Activated CD4-positive, CD25-positive, alpha-beta regulatory T cell treated with anti-CD3 and anti-CD28 coated beads, Interleukin-2, amount 50 U/mL, for 24 hours (primary cell): ENCODE measurements at regions not wholly inside any gene's neighbourhood (a gene's known extent, or its start where the extent isn't known, plus 50 kb on each side); places are given as distances from the start of the nearest gene placed in this dataset.
"Not testable (repeated sequence)": the region's sequence is repeated elsewhere in the genome, so short reads cannot be mapped to it uniquely, and the experiment has no call there.

ENCODE experiments used
- ATAC-seq, 2 donors: fragments of 150-1000 bp; cut with Tn5 transposase; one replicate each; pipeline ENCODE4 v1.10.0; 2021; ENCODE audit warnings: mild to moderate bottlenecking in 1 of 2, moderate library complexity in 1 of 2

DNA sequence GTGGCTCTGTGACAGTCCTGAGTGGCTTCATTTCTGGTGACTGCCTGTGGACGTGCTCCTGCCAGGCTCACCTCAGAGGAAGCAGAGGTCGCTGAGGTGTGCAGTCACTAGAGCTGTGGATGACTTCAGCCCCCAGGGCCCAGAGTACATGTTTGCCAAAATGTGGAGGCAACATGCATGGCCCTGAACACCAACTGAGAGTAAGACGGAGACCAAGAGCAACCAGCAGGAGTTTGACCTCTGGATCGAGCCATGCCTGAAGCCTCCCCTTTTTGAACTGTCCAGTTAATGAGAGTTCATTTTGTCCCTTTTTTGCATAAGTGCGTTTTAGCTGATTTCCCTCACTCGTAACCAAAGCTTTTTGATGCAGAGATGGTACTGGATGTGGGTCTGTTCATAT, 184.9 kb downstream of the RTP5 start:
- ATAC-seq: no peak

DNA sequence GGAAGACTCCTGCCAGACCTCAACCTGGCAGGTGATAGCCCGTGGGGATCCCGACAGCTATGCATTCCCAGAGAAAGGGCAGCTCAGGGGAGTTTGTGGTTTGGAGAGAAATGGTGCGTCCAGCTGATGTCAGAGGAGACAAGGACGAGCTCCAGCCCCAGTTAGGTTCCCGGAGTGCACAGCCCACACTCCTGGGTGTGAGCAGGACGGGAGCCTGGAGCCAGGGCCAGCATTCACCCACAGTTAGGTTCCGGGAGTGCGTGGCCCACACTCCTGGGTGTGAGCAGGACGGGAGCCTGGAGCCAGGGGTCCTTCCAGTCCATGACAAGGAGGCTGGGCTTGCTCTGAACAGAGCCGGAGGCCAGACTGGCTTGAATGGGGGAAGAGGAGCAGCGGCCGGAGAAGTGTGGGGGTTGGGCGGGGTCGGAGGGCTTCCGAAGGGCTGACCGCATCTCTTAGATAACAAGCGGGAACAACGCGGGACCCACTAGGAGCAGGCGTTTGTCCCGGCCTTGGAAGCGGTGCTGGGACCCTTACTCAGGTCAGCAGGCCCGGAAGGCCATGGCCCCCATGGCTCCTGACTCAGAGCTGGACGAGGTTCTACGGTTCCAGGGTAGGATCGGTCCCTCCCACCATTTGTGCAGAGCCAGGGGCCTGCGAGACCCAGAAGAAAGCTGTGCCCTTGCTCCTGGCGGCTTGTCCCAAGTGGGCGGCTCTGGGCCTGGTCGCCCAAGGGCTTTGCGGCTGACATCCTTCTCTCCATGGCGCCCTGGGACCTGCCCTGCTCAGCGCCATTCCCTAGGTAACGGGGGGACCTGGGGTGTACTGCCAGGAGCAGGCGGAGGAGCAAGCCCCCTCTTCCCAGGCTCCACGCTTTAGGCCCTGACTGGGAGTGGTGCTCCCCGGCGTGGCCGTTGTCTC, 185.6 kb downstream of the RTP5 start:
- no peak for ATAC-seq

GRCh38 chr2:242056026-242056425, 186.5 kb downstream of the RTP5 start:
- no peak for ATAC-seq

DNA sequence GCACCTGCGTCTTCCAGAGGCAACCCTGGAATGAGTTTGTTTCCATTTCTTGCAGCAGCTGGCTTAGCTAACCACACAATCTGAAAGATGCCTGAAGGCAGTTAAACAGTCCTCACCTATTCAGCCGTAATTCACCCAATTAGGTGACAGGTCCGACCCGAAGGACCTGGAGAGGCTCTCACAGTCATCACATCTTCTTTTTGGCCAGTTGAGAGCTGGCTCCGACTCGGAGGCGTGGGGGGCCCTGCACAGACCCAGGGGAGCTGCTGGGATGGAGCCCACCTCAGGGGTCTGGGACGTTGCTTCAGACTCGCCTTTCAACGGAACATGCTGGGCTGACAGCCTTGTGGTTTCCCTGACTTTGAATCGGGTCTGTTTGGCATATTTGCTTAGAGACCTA, 187.3 kb downstream of the RTP5 start:
- no peak for ATAC-seq

- no peak for ATAC-seq
Measured at GRCh38 chr2:242057379-242058040, 188.0 kb downstream of the RTP5 start.

GRCh38 chr2:242058116-242058680, 188.7 kb downstream of the RTP5 start:
- no peak for ATAC-seq

GRCh38 chr2:242059566-242059965, 190.0 kb downstream of the RTP5 start:
- no peak for ATAC-seq

DNA sequence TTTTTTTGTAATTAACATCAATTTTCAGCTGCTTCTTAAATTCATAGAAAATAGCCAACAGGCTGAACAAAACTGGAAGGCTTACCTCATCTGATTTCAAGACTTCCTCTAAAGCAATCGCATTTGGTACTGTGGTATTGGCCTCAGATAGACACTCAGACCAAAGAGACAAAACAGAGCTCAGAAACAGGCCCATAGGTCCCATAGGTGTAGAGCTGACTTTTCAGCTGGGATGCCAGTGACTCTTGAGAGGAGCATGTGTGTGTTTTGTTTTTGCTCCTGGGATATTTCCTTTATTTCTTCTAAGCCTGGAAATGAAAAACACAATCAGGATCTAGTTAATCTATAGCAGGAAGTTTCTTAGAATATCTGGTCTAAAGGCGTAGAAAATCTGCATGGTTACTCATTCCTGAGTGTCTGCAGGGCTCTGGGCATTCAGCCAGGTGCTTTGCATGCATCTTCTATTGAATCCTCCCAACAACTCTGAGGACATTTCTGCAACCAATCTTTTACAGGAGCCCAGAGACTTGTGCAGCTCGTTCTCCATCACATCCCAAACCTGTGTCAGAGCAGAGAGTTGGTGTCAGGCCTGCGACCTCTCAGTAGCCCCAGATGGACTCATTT, 190.8 kb downstream of the RTP5 start:
- ATAC-seq: no peak

- not testable (repeated sequence) for ATAC-seq
Measured at GRCh38 chr2:242061930-242062329, 192.4 kb downstream of the RTP5 start.

- no peak for ATAC-seq
Measured at GRCh38 chr2:242063436-242063835, 193.9 kb downstream of the RTP5 start.

DNA sequence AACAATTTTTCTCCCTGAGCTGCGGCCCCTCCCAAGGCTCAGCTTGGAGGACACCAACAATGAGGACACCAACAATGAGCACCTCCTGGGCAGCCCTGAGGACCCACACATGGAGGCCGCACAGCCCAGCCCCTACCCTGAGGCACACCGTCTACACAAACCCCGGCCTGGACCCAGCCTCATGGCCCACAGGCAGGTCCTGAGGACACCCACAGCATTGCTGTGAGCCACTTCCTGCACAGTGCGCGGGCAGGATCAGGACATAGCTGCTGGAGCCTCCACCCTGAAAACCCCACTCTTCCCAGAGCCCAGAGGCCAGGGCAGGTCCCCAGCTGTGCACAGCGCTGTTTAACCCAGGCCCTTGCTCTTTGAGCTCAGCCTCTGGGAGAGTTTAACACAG, 194.3 kb downstream of the RTP5 start:
- ATAC-seq: no peak

DNA sequence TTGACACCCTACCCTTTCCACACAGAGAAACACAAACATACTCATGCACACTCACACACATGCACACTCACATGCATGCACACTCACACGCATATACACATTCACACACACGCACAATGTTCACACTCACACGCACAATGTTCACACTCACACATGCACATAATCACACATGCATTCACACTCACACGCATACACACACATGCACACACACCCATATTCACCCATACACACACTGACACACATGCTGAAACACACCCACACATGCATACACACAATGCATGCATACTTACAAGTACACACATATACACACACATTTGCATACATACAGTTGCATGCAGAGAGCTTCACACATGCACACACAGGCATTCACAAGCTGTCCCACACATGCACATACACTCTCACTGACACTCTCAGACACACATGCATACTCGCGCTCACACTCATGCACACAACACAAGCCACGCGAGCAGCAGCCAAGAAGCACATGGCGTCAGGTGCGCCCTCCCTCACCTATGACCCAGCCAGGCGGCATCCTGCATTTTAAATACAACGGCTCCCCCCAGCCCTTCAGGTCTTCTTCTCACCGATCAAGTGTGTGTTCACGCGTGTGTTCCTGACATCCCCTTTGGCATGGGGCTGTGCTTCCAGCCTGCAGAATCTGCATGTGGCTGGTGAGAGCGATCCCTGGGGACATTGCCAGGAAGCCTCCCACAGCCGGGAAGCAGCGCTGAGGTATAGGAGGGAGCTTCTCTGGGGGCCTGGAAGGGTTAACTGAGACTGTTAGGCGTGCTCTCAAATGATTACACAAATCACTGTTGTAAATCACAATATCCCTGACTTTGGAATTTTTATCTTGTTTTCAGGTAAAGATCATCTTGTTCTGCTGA, 195.1 kb downstream of the RTP5 start:
- ATAC-seq: no peak

- no peak for ATAC-seq
Measured at GRCh38 chr2:242065426-242065825, 195.9 kb downstream of the RTP5 start.

DNA sequence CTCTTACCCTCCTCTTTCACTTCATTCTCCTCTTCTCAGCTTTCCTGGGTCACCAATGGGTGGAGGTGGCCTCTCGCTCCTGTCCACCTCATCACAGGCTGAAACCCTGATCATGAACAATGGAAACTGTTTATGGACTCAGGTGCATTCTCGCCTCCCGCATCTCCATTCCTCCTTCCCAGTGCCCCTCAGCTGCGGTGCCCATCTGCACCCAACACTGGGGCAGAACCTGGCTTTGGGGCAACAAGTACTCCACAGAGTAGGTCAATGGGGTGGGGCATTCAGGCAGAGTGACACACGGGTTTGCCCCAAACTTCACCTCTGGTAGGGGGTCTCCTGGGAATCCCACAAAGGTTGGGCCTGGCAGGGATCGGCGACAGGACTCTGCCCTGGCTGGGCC, 199.5 kb downstream of the RTP5 start:
- ATAC-seq: no peak

GRCh38 chr2:242069938-242070395, 200.4 kb downstream of the RTP5 start:
- not testable (repeated sequence) for ATAC-seq

GRCh38 chr2:242070726-242071125, 201.2 kb downstream of the RTP5 start:
- ATAC-seq: not testable (repeated sequence)

DNA sequence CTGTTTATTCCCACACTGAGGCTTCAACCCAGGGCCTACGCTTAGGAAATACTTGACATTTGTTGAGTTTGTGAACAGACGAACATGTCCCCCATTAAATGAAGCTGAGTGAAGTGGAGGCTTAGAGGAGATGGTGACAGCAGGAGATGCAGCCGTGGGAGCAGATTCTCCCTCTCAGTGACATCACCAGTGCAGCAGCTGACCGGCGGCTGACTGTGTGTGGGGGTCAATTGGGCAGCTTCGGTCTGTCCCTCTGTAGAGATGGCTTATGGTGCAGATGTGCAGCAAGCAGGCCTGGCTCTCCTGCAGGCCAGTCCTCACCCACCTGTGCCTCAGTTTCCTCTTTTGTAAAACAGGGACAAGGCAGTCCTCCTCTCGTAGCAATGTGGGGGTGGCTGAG, 201.8 kb downstream of the RTP5 start:
- ATAC-seq: not testable (repeated sequence)

DNA sequence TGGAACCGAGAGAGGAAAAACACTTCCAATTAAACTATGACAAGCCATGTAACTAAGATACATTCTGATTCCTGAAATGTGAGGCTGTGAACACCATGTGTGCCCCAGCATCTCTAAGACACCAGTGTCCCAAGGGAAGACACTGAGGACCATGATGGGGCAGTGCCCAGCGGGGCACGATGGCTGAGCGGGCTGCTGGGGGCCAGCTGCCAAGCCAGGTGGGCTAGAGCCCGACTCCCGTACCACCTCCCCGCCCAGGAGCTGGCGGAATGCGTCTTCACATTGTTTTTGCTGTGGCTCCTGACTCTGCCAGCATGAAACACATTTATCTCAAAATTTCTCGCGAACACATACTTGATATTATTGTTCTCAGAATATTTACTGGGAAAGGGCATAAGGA, 202.4 kb downstream of the RTP5 start:
- not testable (repeated sequence) for ATAC-seq

DNA sequence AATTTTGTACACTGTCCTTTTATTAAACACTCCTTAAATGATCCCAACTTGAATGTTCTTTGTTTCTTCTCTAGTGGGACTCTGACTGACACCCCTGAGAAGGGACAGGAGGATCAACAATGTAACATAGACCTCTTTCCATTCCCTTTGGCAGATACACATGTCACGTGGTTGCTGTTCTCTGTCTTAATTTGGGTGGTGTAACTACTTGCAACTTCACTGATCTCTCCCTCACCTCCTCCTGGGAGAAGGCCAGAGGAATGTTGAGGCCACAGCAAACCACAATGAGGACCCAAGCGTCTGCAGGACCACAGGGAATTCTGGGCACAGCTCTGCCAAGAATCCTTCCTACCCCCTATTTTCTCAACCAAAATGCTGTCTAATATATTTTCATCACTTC, 205.6 kb downstream of the RTP5 start:
- ATAC-seq: no peak

DNA sequence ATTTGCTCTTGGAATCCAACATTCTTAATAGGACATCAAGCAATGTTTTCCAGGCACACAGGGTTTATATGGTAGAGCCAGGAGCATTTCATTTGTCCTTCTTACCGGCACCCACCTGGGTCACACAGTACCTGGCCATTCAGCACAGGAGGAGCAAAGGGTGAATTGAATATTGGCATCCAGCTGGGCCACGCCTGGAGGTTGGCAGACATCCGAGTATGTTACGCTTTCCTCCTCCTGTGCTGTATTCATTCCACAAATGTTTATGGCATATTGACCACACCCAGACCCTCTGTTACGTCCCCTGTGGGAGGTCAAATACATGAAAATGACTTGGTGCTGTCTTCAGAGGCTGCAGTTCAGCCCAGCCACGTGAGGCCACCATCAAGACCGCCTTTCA, 206.2 kb downstream of the RTP5 start:
- ATAC-seq: no peak

GRCh38 chr2:242076184-242076583, 206.7 kb downstream of the RTP5 start:
- ATAC-seq: not testable (repeated sequence)

DNA sequence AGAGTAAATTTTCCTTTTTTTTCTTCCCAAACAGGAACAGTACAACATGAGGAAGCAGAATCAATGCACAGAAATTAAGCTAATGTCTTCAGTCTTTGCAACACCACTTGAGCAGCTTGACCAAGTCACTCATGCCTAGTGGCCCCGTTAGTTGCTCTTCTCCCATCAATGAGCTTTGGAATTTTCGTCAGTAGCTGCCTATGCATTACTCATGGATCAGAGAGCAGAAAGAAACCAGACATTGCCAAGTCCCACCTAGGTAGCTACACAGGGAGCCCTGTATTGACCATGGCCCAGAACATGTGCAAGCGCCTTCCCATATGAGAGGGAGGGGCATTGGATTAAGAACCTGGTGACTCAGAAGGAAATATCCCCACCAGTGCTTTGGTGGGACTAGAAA, 208.9 kb downstream of the RTP5 start:
- ATAC-seq: not testable (repeated sequence)
